Liver (tissue), 8 donors: ENCODE measurements at regions not wholly inside any gene's neighbourhood (a gene's known extent, or its start where the extent isn't known, plus 50 kb on each side); places are given as distances from the start of the nearest gene placed in this dataset.

ENCODE experiments used
- DNase-seq: peaks from one replicate; pipeline ENCODE4 v3.0.0-alpha.2; 2017; ENCODE audit warnings: low spot score
- H3K27ac ChIP-seq, 2 donors: one replicate each; pipeline ENCODE4 v1.7.0; 2013; ENCODE audit warnings: inconsistent platforms in 2 of 2, low read length in 2 of 2, control low read depth in 1 of 2, low read depth in 1 of 2, mild to moderate bottlenecking in 1 of 2
- H3K27me3 ChIP-seq, 4 donors: one replicate each; pipeline versions ENCODE4 v1.6.1 to v1.7.0; 2013; ENCODE audit warnings: low read length in 3 of 4, inconsistent platforms in 1 of 4, mild to moderate bottlenecking in 1 of 4, moderate library complexity in 1 of 4; ENCODE audit not compliant: control insufficient read depth in 4 of 4, insufficient read depth in 4 of 4
- H3K36me3 ChIP-seq, 4 donors: one replicate each; pipeline versions ENCODE4 v1.6.1 to v1.7.0; 2013; ENCODE audit warnings: low read length in 3 of 4, mild to moderate bottlenecking in 3 of 4, low read depth in 1 of 4, moderate library complexity in 1 of 4; ENCODE audit not compliant: control insufficient read depth in 4 of 4, insufficient read depth in 3 of 4
- H3K4me1 ChIP-seq, 4 donors: one replicate each; pipeline versions ENCODE4 v1.6.1 to v1.7.0; 2013; ENCODE audit warnings: low read length in 3 of 4, mild to moderate bottlenecking in 3 of 4, moderate library complexity in 1 of 4; ENCODE audit not compliant: control insufficient read depth in 4 of 4, insufficient read depth in 4 of 4
- H3K4me3 ChIP-seq, 3 donors: one replicate each; pipeline versions ENCODE4 v1.6.1 to v1.7.0; 2013; ENCODE audit warnings: low read length in 3 of 3, control low read depth in 1 of 3, low read depth in 1 of 3, mild to moderate bottlenecking in 1 of 3
- H3K9ac ChIP-seq, 2 donors: one replicate each; pipeline ENCODE4 v1.7.0; 2013; ENCODE audit warnings: low read length in 2 of 2, mild to moderate bottlenecking in 2 of 2, moderate library complexity in 2 of 2, control low read depth in 1 of 2, low read depth in 1 of 2
- H3K9me3 ChIP-seq, 4 donors: one replicate each; pipeline versions ENCODE4 v1.6.1 to v1.7.0; 2013; ENCODE audit warnings: low read length in 3 of 4; ENCODE audit not compliant: control insufficient read depth in 4 of 4
- EGR1 ChIP-seq, 2 donors: IDR thresholded peaks; 2 replicates each; pipeline ENCODE4 v1.6.1; 2016 to 2018; ENCODE audit warnings: antibody characterized with exemption in 2 of 2, low read depth in 2 of 2
- FOXA1 ChIP-seq: IDR thresholded peaks from 2 replicates; pipeline ENCODE4 v1.6.1; 2016; ENCODE audit warnings: antibody characterized with exemption
- GABPA ChIP-seq, 2 donors: IDR thresholded peaks in 1 of 2; conservative IDR thresholded peaks in 1 of 2; 2 replicates each; pipeline ENCODE4 v1.6.1; 2016; ENCODE audit warnings: antibody characterized with exemption in 2 of 2, mild to moderate bottlenecking in 1 of 2, moderate library complexity in 1 of 2
- HNF4A ChIP-seq, 2 donors: conservative IDR thresholded peaks; 2 replicates each; pipeline ENCODE4 v1.6.1; 2016; ENCODE audit warnings: antibody characterized with exemption in 2 of 2, mild to moderate bottlenecking in 2 of 2
- HNF4G ChIP-seq: IDR thresholded peaks from 2 replicates; pipeline ENCODE4 v1.6.1; 2016; ENCODE audit warnings: antibody characterized with exemption
- JUND ChIP-seq, 2 donors: IDR thresholded peaks; 2 replicates each; pipeline ENCODE4 v1.6.1; 2016; ENCODE audit warnings: antibody characterized with exemption in 2 of 2
- MAX ChIP-seq: IDR thresholded peaks from 2 replicates; pipeline ENCODE4 v1.6.1; 2016; ENCODE audit warnings: antibody characterized with exemption
- NR2F2 ChIP-seq: IDR thresholded peaks from 2 replicates; pipeline ENCODE4 v1.6.1; 2016; ENCODE audit warnings: antibody characterized with exemption
- RAD21 ChIP-seq, 2 donors: IDR thresholded peaks; 2 replicates each; pipeline ENCODE4 v1.6.1; 2016; ENCODE audit warnings: antibody characterized with exemption in 2 of 2, mild to moderate bottlenecking in 2 of 2
- RXRA ChIP-seq, 2 donors: IDR thresholded peaks; 2 replicates each; pipeline ENCODE4 v1.6.1; 2017 to 2018; ENCODE audit warnings: antibody characterized with exemption in 2 of 2, mild to moderate bottlenecking in 1 of 2
- SP1 ChIP-seq: IDR thresholded peaks from 2 replicates; pipeline ENCODE4 v1.6.1; 2018; ENCODE audit warnings: antibody characterized with exemption, mild to moderate bottlenecking
- TAF1 ChIP-seq: conservative IDR thresholded peaks from 2 replicates; pipeline ENCODE4 v1.6.1; 2016; ENCODE audit warnings: antibody characterized with exemption, mild to moderate bottlenecking
- YY1 ChIP-seq: IDR thresholded peaks from 2 replicates; pipeline ENCODE4 v1.6.1; 2016; ENCODE audit warnings: antibody characterized with exemption, mild to moderate bottlenecking
- WGBS: extraction: QIAGEN DNeasy Blood & Tissue Kit; methylation state at CpG from one replicate; pipeline ENCODE4 v1.1.7; 2013; 5-methylcytosine and 5-hydroxymethylcytosine counted together
- TF ChIP-seq, protein P1 (sequence below): IDR thresholded peaks from 2 replicates; pipeline ENCODE4 v1.6.1; 2016; ENCODE audit warnings: antibody characterized with exemption
- TF ChIP-seq, protein P2 (sequence below): fragments of 150-350 bp; IDR thresholded peaks from 2 replicates; pipeline ENCODE4 v1.5.1; 2017; ENCODE audit warnings: improper control_type of control experiment, low read depth, low read length; ENCODE audit not compliant: missing input control
- TF ChIP-seq, protein P3 (sequence below): IDR thresholded peaks from 2 replicates; pipeline ENCODE4 v1.6.1; 2016; ENCODE audit warnings: antibody characterized with exemption
- donor health status: healthy.
- donor health status: healthy.
- donor health status: healthy.
- donor health status: healthy.
- donor health status: healthy.

DNA sequence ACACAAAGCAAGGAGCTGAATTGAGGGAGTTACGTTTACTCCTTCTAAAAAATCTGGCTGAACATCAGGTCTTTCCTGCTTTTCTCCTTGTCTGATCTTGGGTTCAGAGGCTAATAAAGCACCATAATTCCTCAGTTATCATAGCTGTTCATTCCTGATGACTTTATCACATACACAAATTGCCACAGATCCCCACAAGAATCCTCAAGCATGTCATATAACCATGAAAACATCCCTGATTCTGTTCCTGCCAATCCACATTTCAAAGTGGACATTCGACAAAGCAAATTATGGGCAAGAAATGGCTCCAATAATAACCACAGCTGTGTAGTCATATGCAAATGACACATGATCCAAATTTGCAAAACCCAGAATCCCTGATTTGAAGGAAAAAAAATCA, 321.3 kb downstream of the MEX3B start:
- TF ChIP-seq SP1 (no peak), HNF4A (conservative IDR thresholded peaks at IDR 0.05) (no peak), RXRA (IDR thresholded peaks at IDR 0.05) (no peak), NR2F2 (no peak), JUND (IDR thresholded peaks at IDR 0.05) (no peak), HNF4G (no peak), FOXA1 (no peak), EGR1 (IDR thresholded peaks at IDR 0.05; ENCODE audit: low read depth in 2 of 2) (no peak), GABPA (IDR thresholded peaks at IDR 0.05 in 1 of 2, conservative IDR thresholded peaks at IDR 0.05 in 1 of 2) (no peak), YY1 (no peak), RAD21 (IDR thresholded peaks at IDR 0.05) (no peak)
- TF ChIP-seq, protein P1, sequence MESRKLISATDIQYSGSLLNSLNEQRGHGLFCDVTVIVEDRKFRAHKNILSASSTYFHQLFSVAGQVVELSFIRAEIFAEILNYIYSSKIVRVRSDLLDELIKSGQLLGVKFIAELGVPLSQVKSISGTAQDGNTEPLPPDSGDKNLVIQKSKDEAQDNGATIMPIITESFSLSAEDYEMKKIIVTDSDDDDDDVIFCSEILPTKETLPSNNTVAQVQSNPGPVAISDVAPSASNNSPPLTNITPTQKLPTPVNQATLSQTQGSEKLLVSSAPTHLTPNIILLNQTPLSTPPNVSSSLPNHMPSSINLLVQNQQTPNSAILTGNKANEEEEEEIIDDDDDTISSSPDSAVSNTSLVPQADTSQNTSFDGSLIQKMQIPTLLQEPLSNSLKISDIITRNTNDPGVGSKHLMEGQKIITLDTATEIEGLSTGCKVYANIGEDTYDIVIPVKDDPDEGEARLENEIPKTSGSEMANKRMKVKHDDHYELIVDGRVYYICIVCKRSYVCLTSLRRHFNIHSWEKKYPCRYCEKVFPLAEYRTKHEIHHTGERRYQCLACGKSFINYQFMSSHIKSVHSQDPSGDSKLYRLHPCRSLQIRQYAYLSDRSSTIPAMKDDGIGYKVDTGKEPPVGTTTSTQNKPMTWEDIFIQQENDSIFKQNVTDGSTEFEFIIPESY, result no peak
- TF ChIP-seq, protein P2, sequence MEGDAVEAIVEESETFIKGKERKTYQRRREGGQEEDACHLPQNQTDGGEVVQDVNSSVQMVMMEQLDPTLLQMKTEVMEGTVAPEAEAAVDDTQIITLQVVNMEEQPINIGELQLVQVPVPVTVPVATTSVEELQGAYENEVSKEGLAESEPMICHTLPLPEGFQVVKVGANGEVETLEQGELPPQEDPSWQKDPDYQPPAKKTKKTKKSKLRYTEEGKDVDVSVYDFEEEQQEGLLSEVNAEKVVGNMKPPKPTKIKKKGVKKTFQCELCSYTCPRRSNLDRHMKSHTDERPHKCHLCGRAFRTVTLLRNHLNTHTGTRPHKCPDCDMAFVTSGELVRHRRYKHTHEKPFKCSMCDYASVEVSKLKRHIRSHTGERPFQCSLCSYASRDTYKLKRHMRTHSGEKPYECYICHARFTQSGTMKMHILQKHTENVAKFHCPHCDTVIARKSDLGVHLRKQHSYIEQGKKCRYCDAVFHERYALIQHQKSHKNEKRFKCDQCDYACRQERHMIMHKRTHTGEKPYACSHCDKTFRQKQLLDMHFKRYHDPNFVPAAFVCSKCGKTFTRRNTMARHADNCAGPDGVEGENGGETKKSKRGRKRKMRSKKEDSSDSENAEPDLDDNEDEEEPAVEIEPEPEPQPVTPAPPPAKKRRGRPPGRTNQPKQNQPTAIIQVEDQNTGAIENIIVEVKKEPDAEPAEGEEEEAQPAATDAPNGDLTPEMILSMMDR, result no peak
- TF ChIP-seq, protein P3, sequence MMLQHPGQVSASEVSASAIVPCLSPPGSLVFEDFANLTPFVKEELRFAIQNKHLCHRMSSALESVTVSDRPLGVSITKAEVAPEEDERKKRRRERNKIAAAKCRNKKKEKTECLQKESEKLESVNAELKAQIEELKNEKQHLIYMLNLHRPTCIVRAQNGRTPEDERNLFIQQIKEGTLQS, result no peak
- no peaks in the 10 kb centered on the region for H3K27me3 ChIP-seq
- no peak overlapping the region for H3K27ac ChIP-seq
- no peak overlapping the region for H3K9ac ChIP-seq
- H3K36me3 ChIP-seq, result no peaks in the 10 kb centered on the region
- no peak overlapping the region for H3K4me3 ChIP-seq
- no peak for DNase-seq
- no peaks in the 10 kb centered on the region for H3K9me3 ChIP-seq
- WGBS, result 72% methylated on average over 2 of the region's 2 CpGs
- H3K4me1 ChIP-seq, result no peaks in the 10 kb centered on the region

- no peak for DNase-seq
- WGBS, result 63% methylated on average over 3 of the region's 3 CpGs
Measured at GRCh38 chr15:81723701-81724100, 322.1 kb downstream of the MEX3B start.

More at GRCh38 chr15:81723701-81724100, 322.1 kb downstream of the MEX3B start:
- Histone ChIP-seq H3K9ac (no peak overlapping the region), H3K36me3 (no peaks in the 10 kb centered on the region), H3K9me3 (no peaks in the 10 kb centered on the region), H3K4me1 (no peaks in the 10 kb centered on the region), H3K27ac (no peak overlapping the region), H3K4me3 (no peak overlapping the region), H3K27me3 (no peaks in the 10 kb centered on the region)
- TF ChIP-seq, protein P2, result no peak
- TF ChIP-seq, protein P3, result no peak
- TF ChIP-seq HNF4G (no peak), RXRA (IDR thresholded peaks at IDR 0.05) (no peak), GABPA (IDR thresholded peaks at IDR 0.05 in 1 of 2, conservative IDR thresholded peaks at IDR 0.05 in 1 of 2) (no peak), MAX (no peak), EGR1 (IDR thresholded peaks at IDR 0.05; ENCODE audit: low read depth in 2 of 2) (no peak), TAF1 (no peak)
- TF ChIP-seq, protein P1, result no peak
